Uterus (tissue), 2 donors: ENCODE measurements at regions not wholly inside any gene's neighbourhood (a gene's known extent, or its start where the extent isn't known, plus 50 kb on each side); places are given as distances from the start of the nearest gene placed in this dataset.

Source experiments
- CTCF ChIP-seq, 4 experiments: fragments of 200-600 bp in 2 of 4; fragments of 450-650 bp in 2 of 4; sonication (generic) in 2 of 4; IDR thresholded peaks; one replicate each; pipeline ENCODE4 v1.5.1; 2016 to 2019; ENCODE audit warnings: antibody characterized with exemption in 4 of 4, mild to moderate bottlenecking in 2 of 4, moderate library complexity in 1 of 4
- POLR2A ChIP-seq, 2 donors: fragments of 450-650 bp; IDR thresholded peaks; one replicate each; pipeline ENCODE4 v1.6.1; 2016; ENCODE audit warnings: antibody characterized with exemption in 2 of 2, mild to moderate bottlenecking in 1 of 2, moderate library complexity in 1 of 2

GRCh38 chr11:69205743-69206612, 50.2 kb downstream of the SMIM38 start:
- TF ChIP-seq POLR2A (IDR thresholded peaks at IDR 0.05) (no peak), CTCF (IDR thresholded peaks at IDR 0.05) (no peak)
